ENCODE measurements at regions not wholly inside any gene's neighbourhood (a gene's known extent, or its start where the extent isn't known, plus 50 kb on each side); places are given as distances from the start of the nearest gene placed in this dataset.
"Not testable (repeated sequence)": the region's sequence is repeated elsewhere in the genome, so short reads cannot be mapped to it uniquely, and the experiment has no call there.

GRCh38 chr18:66011916-66012315 is 261.1 kb downstream of the CDH7 start:
- DNase-seq = no peak
- intact Hi-C loops (cut with DNase I; ENCODE audit: low total_unique reads) = no loop called here
- no peak for TF ChIP-seq EP300 (IDR thresholded peaks at IDR 0.05)
- TF ChIP-seq POLR2AphosphoS5 (IDR thresholded peaks at IDR 0.05) = no peak
- no peak for TF ChIP-seq POLR2A (IDR thresholded peaks at IDR 0.05)
- no peak for TF ChIP-seq CTCF (IDR thresholded peaks at IDR 0.05)
- Histone ChIP-seq H3K36me3 (no peaks in the 10 kb centered on the region), H3K4me3 (no peak overlapping the region), H3K4me1 (no peaks in the 10 kb centered on the region), H3K9me3 (peaks cover 0 to 3% (median 0%) of the 10 kb centered on the region in 4 donors), H3K27me3 (no peaks in the 10 kb centered on the region), H3K27ac (no peak overlapping the region)
- 48 to 58% (median 54%) methylated on average over 3 of the region's 3 CpGs for WGBS, 5 donors

- TF ChIP-seq EP300 (IDR thresholded peaks at IDR 0.05) (no peak), POLR2A (IDR thresholded peaks at IDR 0.05) (no peak), POLR2AphosphoS5 (IDR thresholded peaks at IDR 0.05) (no peak), CTCF (IDR thresholded peaks at IDR 0.05) (no peak)
- intact Hi-C loops (cut with DNase I; ENCODE audit: low total_unique reads) = no loop called here
- Histone ChIP-seq H3K9me3 (peaks cover 0 to 20% (median 6%) of the 10 kb centered on the region in 4 donors), H3K27ac (no peak overlapping the region), H3K27me3 (no peaks in the 10 kb centered on the region), H3K4me3 (no peak overlapping the region), H3K4me1 (no peaks in the 10 kb centered on the region), H3K36me3 (no peaks in the 10 kb centered on the region)
- no peak for DNase-seq
- 85 to 93% (median 92%) methylated on average over 20 to 28 of the region's 28 CpGs for WGBS, 5 donors
Measured at GRCh38 chr18:66005831-66006588, 255.2 kb downstream of the CDH7 start.

GRCh38 chr18:65998971-65999700 is 248.3 kb downstream of the CDH7 start:
- H3K36me3 ChIP-seq; H3K9me3 ChIP-seq; intact Hi-C loops (cut with DNase I; ENCODE audit: low total_unique reads); DNase-seq; H3K4me1 ChIP-seq; H3K4me3 ChIP-seq; H3K27me3 ChIP-seq; H3K27ac ChIP-seq: not testable (repeated sequence)
- 86 to 95% (median 91%) methylated on average over 11 of the region's 11 CpGs for WGBS, 5 donors

- Histone ChIP-seq H3K9me3 (no peaks in the 10 kb centered on the region), H3K4me3 (no peak overlapping the region), H3K4me1 (no peaks in the 10 kb centered on the region), H3K27ac (no peak overlapping the region), H3K27me3 (no peaks in the 10 kb centered on the region), H3K36me3 (no peaks in the 10 kb centered on the region)
- intact Hi-C loops (cut with DNase I; ENCODE audit: low total_unique reads) = no loop called here
- TF ChIP-seq CTCF (IDR thresholded peaks at IDR 0.05) (no peak), POLR2A (IDR thresholded peaks at IDR 0.05) (no peak), POLR2AphosphoS5 (IDR thresholded peaks at IDR 0.05) (no peak), EP300 (IDR thresholded peaks at IDR 0.05) (no peak)
- DNase-seq = no peak
- 63 to 74% (median 65%) methylated on average over 3 of the region's 3 CpGs for WGBS, 5 donors
Measured at GRCh38 chr18:65995206-65995605, 244.4 kb downstream of the CDH7 start.

GRCh38 chr18:65994302-65994701 is 243.5 kb downstream of the CDH7 start:
- Histone ChIP-seq H3K9me3 (no peaks in the 10 kb centered on the region), H3K27me3 (no peaks in the 10 kb centered on the region), H3K36me3 (no peaks in the 10 kb centered on the region), H3K27ac (no peak overlapping the region), H3K4me1 (no peaks in the 10 kb centered on the region), H3K4me3 (no peak overlapping the region)
- no peak for TF ChIP-seq CTCF (IDR thresholded peaks at IDR 0.05)
- TF ChIP-seq EP300 (IDR thresholded peaks at IDR 0.05) = no peak
- no peak for TF ChIP-seq POLR2AphosphoS5 (IDR thresholded peaks at IDR 0.05)
- TF ChIP-seq POLR2A (IDR thresholded peaks at IDR 0.05) = no peak
- WGBS, 5 donors = 61 to 78% (median 67%) methylated on average over 2 of the region's 2 CpGs
- no peak for DNase-seq
- intact Hi-C loops (cut with DNase I; ENCODE audit: low total_unique reads) = no loop called here
